Anterior cingulate cortex (tissue), 58 donors: ENCODE measurements at regions not wholly inside any gene's neighbourhood (a gene's known extent, or its start where the extent isn't known, plus 50 kb on each side); places are given as distances from the start of the nearest gene placed in this dataset.

ENCODE experiments used
- DNase-seq, 58 donors: peaks; one replicate each; lab custom pipeline; 2025; lab: John Stamatoyannopoulos, UW

- DNase-seq: no peak
Observed at GRCh38 chr9:88808761-88809354, 182.4 kb upstream of the S1PR3 start.

- no peak for DNase-seq
Observed at GRCh38 chr9:88809355-88810161, 181.7 kb upstream of the S1PR3 start.

- no peak for DNase-seq
Observed at GRCh38 chr9:88810826-88811225, 180.4 kb upstream of the S1PR3 start.

GRCh38 chr9:88811511-88811910 lies 179.8 kb upstream of the S1PR3 start:
- DNase-seq: no peak

GRCh38 chr9:88812938-88813637 lies 178.2 kb upstream of the S1PR3 start:
- no peak for DNase-seq

GRCh38 chr9:88813638-88814209 lies 177.5 kb upstream of the S1PR3 start:
- peak in 6 of 58 donors; percentile 2 to 37 (median 8) for DNase-seq

DNA sequence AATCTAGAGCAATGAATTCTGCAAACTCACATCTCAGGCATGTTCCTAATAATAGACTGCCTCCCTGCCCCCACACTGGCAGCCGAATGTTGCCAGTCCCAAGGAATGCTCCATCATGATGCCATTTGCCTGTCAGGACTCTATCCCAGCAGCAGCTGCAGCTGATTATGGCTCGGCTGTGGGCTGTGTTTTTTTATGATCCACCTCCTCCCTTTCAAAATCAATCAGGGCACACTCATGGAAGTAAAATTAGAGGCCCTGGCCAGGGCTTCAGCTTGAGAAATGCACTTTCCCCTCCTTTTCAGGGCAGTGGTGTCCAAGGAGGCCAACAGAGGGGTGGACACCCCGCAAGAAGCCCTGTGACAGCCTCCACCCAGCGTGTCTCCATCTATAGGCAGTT lies 176.7 kb upstream of the S1PR3 start:
- DNase-seq: peak in 49 of 58 donors; percentile 4 to 74 (median 31)

GRCh38 chr9:88816141-88816540 lies 175.1 kb upstream of the S1PR3 start:
- DNase-seq: no peak

DNA sequence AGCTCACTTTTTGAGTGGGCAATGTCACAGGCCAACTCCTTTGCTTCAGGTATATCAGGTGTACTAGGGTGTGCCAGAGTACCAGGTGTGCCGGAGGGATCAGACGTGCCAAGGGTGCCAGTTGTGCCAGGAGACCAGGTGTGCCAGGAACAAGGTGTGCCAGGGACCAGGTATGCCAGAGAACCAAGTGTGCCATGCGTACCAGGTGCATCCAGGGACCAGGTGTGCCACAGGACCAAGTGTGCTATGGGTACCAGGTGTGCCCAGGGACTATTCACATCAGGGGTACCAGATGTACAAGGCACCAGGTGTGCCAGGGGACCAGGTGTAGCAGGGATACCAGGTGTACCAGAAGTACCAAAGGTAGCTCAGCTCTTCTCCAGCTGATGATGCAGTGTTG lies 174.7 kb upstream of the S1PR3 start:
- DNase-seq: no peak

GRCh38 chr9:88817628-88818027 lies 173.6 kb upstream of the S1PR3 start:
- DNase-seq: no peak

DNA sequence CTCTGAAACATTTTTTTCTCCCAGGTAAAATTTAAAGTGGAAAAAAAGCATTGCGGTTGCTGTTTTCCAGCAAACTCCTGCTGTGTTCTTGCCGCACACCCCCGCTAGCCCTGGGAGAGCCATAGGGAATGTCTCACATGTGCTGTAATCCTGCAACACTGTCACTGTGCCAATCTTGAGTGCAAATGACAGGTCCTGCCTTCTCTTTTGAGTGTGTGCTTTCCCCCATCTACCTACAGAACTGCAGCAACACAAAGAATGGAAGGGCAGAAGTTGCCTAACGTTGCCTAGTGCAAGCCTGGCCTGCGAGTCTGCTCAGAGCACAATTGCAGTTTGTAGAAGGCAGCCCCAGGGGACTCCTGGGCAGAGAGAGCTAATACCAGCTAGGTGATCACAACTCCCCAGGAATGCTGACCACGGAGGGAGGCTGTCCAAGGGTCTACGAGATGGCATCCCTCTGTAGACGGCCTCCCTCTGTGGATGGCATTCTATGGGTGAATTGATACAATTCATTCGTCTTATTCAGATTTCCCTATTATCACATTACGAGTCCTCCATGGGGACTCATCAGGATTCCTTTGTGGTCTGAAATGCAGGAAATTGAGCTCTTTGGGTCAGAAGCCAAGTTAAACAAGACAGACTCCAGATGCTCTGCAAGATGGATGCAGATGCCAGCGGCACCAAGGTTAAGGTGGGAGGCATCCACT lies 172.6 kb upstream of the S1PR3 start:
- DNase-seq: no peak

- no peak for DNase-seq
Observed at GRCh38 chr9:88819476-88819875, 171.8 kb upstream of the S1PR3 start.

DNA sequence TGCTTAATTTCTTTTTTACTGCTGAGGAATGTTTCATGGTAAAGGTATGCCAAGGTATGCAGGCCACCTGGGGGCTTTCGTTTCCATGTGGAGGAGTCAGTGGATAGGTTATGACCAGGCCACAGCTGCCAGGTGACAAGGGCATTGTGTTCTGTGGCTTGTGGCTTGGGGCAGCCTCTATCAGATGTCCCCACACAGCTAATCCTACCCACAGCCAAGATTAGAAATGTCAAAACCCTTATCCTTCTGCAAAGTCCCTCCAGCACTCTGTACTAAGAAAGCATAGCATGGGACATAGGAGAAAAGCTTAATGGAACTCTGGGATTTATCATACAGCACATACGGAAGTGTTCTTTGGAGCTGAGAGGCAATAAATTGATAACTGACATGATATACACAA lies 171.2 kb upstream of the S1PR3 start:
- DNase-seq: no peak

GRCh38 chr9:88821033-88821745 lies 170.1 kb upstream of the S1PR3 start:
- DNase-seq: no peak

DNA sequence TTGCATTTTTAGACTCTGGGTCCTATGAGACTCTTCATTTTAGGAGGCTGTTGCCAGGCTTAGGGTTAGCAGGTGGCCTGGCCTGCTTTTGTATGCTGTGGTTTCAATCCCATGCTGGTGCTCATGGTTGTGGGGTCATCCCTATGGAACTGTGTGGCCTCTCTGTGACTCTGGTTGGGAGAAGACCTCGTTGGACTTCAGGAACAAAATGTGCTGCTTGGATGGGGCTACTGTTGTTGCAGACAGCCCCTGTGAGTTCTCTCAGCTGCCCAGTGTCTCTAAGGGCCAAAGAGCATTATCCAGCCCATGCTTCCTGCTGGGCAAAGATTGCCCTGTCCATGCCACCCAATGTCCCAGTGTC lies 169.5 kb upstream of the S1PR3 start:
- no peak for DNase-seq

DNA sequence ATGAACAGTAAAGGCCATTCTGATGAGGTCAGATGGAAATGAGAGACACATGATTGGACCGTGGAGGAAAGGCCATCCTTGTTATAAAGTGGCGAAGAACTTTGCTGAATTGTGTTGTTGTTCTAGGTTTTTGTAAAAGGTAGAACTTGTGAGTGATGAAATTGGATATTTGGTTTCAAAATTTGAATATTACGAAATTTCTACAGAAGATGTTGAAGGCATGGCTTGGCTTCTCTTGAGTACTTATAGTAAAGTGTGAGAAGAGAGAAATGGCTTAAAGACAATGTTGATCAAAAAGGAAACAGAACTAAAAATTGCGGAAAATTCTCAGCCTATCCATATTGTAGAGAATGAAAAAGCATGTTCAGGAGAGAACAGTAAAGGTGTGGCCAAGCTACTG lies 166.6 kb upstream of the S1PR3 start:
- no peak for DNase-seq

- DNase-seq: no peak
Observed at GRCh38 chr9:88826181-88826580, 165.1 kb upstream of the S1PR3 start.

DNA sequence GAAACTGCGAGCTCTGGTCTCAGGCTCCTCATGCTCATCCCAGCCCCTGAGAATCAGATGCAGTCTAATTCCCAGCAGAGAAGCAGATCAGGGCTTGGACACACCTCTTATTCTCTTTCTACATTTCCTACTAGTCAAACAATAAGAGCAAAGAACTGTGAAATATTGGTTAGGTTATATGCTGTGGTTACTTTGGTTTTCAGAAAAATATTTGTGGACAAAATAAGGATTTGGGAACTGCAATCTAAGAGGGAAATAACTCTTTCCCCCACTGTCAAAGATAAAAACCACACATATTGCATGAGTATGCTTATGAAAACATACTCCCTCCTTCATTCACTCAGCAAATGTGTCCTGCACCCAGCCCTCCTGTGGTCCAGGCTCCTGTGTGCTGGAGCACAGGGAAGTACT lies 164.5 kb upstream of the S1PR3 start:
- no peak for DNase-seq

GRCh38 chr9:88828018-88828417 lies 163.2 kb upstream of the S1PR3 start:
- DNase-seq: no peak

GRCh38 chr9:88828492-88828974 lies 162.7 kb upstream of the S1PR3 start:
- no peak for DNase-seq
